HG03521 (cell line): ENCODE measurements at regions not wholly inside any gene's neighbourhood (a gene's known extent, or its start where the extent isn't known, plus 50 kb on each side); places are given as distances from the start of the nearest gene placed in this dataset.
"Not testable (repeated sequence)": the region's sequence is repeated elsewhere in the genome, so short reads cannot be mapped to it uniquely, and the experiment has no call there.

Source experiments
- ATAC-seq: cut with Tn5 transposase; IDR thresholded peaks from one replicate; pipeline ENCODE4 v1.9.1; 2021; ENCODE audit warnings: mild to moderate bottlenecking, moderate library complexity; ENCODE audit not compliant: unreplicated experiment

- ATAC-seq: no peak
Observed at GRCh38 chr1:228889289-228889688, 154.0 kb downstream of the RHOU start.

GRCh38 chr1:228891272-228892034, 156.2 kb downstream of the RHOU start:
- no peak for ATAC-seq

GRCh38 chr1:228892200-228892599, 156.9 kb downstream of the RHOU start:
- ATAC-seq: not testable (repeated sequence)

GRCh38 chr1:228894442-228894989, 159.2 kb downstream of the RHOU start:
- ATAC-seq: no peak

- ATAC-seq: no peak
Observed at GRCh38 chr1:228897901-228898300, 162.6 kb downstream of the RHOU start.

GRCh38 chr1:228898582-228898992, 163.3 kb downstream of the RHOU start:
- ATAC-seq: peak; percentile 90

GRCh38 chr1:228899421-228899956, 164.2 kb downstream of the RHOU start:
- ATAC-seq: no peak

- no peak for ATAC-seq
Observed at GRCh38 chr1:228900099-228900885, 165.0 kb downstream of the RHOU start.

GRCh38 chr1:228900886-228901392, 165.7 kb downstream of the RHOU start:
- ATAC-seq: no peak

- no peak for ATAC-seq
Observed at GRCh38 chr1:228901936-228902681, 166.8 kb downstream of the RHOU start.

GRCh38 chr1:228902781-228903433, 167.6 kb downstream of the RHOU start:
- no peak for ATAC-seq

- ATAC-seq: no peak
Observed at GRCh38 chr1:228903434-228904071, 168.3 kb downstream of the RHOU start.

- no peak for ATAC-seq
Observed at GRCh38 chr1:228904222-228904621, 168.9 kb downstream of the RHOU start.

- ATAC-seq: no peak
Observed at GRCh38 chr1:228905701-228906101, 170.4 kb downstream of the RHOU start.

GRCh38 chr1:228906223-228906860, 171.1 kb downstream of the RHOU start:
- ATAC-seq: no peak

- ATAC-seq: no peak
Observed at GRCh38 chr1:228911225-228912210, 176.2 kb downstream of the RHOU start.

GRCh38 chr1:228913626-228914414, 178.5 kb downstream of the RHOU start:
- ATAC-seq: no peak
